DMS53 treated with DMSO at 0.1 percent for 48 hours (cell line): ENCODE measurements at regions not wholly inside any gene's neighbourhood (a gene's known extent, or its start where the extent isn't known, plus 50 kb on each side); places are given as distances from the start of the nearest gene placed in this dataset.
A peak's percentile ranks its signal among the peaks of the same experiment; 100 is the strongest.

Experiments used
- DNase-seq: peaks from one replicate; lab custom pipeline; 2025; ENCODE audit not compliant: unreplicated experiment; lab: John Stamatoyannopoulos, UW

GRCh38 chr12:25058012-25058411 lies 109.1 kb upstream of the BCAT1 start:
- no peak for DNase-seq

- DNase-seq = no peak
These were observed 107.7 kb upstream of the BCAT1 start for GRCh38 chr12:25056486-25057130.

- no peak for DNase-seq
These were observed 107.1 kb upstream of the BCAT1 start for GRCh38 chr12:25056011-25056410.

GRCh38 chr12:25054783-25055144 lies 105.9 kb upstream of the BCAT1 start:
- DNase-seq = peak; percentile 95

GRCh38 chr12:25054076-25054782 lies 105.3 kb upstream of the BCAT1 start:
- DNase-seq = peak; percentile 95

- no peak for DNase-seq
These were observed 104.0 kb upstream of the BCAT1 start for GRCh38 chr12:25052914-25053211.

- DNase-seq = no peak
These were observed 103.5 kb upstream of the BCAT1 start for GRCh38 chr12:25052196-25052913.

GRCh38 chr12:25051656-25052195 lies 102.8 kb upstream of the BCAT1 start:
- DNase-seq = no peak

- DNase-seq = no peak
These were observed 102.3 kb upstream of the BCAT1 start for GRCh38 chr12:25051171-25051570.

- DNase-seq = no peak
These were observed 97.0 kb upstream of the BCAT1 start for GRCh38 chr12:25045869-25046268.

GRCh38 chr12:25041006-25041741 lies 92.3 kb upstream of the BCAT1 start:
- DNase-seq = no peak

- no peak for DNase-seq
These were observed 91.7 kb upstream of the BCAT1 start for GRCh38 chr12:25040593-25040992.

- no peak for DNase-seq
These were observed 85.8 kb upstream of the BCAT1 start for GRCh38 chr12:25034676-25035075.

GRCh38 chr12:25025951-25026490 lies 77.1 kb upstream of the BCAT1 start:
- DNase-seq = no peak

- no peak for DNase-seq
These were observed 76.4 kb upstream of the BCAT1 start for GRCh38 chr12:25025260-25025659.

- no peak for DNase-seq
These were observed 74.9 kb upstream of the BCAT1 start for GRCh38 chr12:25023808-25024207.

- no peak for DNase-seq
These were observed 71.8 kb upstream of the BCAT1 start for GRCh38 chr12:25020621-25021243.

GRCh38 chr12:25018146-25018545 lies 69.2 kb upstream of the BCAT1 start:
- DNase-seq = no peak

GRCh38 chr12:25017336-25017735 lies 68.4 kb upstream of the BCAT1 start:
- no peak for DNase-seq

- DNase-seq = no peak
These were observed 66.1 kb upstream of the BCAT1 start for GRCh38 chr12:25014961-25015360.

GRCh38 chr12:25013061-25013460 lies 64.2 kb upstream of the BCAT1 start:
- no peak for DNase-seq
